CD4-positive, alpha-beta T cell treated with Interleukin-17A for 1 hour (primary cell): ENCODE measurements at regions not wholly inside any gene's neighbourhood (a gene's known extent, or its start where the extent isn't known, plus 50 kb on each side); places are given as distances from the start of the nearest gene placed in this dataset.

ENCODE experiments used
- DNase-seq: peaks from one replicate; pipeline ENCODE4 v3.0.0-alpha.2; 2020

DNA sequence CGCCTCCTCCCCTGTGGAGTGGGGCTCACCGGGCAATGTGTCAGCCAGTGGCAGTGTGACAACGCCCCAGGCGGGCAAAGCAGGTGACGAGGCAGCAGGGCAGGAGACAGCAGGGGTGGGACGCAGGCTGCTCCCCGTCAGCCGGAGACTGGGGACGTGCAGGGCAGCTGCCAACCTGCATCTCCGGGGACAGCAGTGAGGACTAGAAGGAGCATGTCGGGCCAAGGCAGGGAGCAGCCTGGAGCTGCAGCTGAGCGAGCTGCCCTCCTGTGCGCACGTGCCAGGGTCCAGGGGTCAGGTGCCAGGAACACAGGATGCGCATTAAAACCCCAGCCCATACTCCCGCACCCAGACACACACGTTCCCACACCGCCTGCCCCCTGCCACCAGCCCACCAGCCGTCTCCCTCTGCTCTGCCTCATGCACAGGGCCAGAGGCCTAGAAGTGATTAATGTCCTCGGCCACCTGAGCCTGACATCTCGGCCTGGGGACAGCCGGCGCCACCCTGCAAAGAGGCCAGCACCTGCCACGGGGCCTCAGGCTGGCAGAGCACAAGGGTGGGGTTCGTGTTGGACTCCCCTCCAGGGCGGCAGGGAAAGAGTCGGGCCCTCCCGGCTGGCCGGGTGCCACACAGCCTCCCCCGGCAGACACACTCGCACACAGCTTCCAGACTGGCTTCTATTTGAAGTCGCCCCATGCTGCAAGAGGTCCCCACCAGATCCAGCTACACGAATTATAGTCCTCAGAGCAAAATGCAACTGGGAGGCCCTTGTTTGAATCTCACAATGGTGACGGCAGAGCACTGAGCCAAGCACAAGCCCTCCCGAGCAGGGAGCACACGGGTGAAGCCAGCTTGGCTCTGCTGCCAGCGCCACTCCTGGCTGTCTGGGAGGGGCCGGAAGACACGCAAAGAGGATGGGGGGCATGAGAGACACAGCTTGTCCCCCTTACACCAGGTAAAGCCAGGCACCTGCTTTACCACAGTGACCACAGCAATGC, 90.4 kb downstream of the RBFOX3 start:
- no peak for DNase-seq

DNA sequence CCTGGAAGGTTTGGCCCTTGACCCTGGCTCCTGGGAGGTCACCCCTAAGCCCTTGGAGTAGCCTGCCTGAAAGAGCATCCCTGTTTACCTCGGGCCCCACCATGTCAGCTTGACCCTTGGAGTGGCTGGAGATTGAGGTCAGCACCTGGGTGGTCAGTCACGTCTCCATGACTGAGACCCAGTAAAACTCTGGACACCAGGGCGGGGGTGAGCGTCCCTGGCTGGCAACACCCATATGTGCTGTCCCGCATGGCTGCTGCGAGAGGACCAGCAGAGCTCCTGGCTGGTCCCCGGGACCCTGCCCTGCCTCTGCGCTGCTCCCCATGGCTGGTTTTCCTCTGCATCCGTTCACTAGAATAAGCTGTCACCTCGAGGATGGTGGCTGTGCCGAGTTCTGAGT, 91.2 kb downstream of the RBFOX3 start:
- DNase-seq = no peak

DNA sequence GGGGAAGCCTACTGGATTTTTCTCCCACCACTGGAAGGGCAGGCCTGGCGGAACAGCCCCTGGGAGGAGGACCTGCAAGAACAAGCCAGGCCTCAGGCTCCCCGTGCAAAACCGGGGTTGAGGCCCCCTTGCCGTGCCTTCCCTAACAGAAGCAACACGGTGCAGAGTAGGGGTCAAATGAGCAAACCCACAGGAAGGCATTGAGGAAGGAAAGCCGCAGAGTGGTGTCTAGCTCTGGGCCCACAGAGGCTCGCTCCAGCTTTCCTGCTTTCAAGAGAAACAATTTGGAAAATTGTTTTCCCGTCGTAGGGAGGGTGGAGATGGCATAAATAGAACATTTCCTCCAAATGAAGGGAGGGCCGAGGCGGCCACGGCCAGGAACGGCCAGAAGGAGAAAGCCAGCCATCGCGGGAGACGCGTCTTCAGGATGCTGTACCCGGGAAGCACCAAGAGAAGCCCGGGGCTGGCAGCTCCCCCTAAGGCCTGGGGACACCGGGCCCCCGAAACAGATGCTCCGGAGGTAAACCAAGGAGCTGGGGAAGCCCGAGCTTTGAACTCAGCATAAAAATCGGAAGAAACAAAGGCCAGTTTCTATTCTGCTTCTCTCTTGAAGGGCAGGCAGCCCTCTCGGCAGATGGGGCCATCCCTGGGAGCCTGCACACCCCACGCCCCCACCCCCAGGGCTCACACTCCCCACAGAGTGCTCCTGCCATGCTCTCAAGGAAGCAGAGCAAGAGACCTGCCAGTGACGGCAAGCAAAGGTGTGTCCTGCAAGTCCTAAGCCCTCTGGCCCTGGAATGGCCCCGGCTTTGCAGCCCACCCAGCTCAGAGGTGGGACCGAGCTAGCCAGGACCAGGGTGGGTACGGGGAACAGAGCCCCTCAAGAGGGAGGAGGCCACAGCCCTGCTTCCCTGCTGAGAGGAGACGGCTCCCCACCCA, 92.0 kb downstream of the RBFOX3 start:
- DNase-seq = no peak

DNA sequence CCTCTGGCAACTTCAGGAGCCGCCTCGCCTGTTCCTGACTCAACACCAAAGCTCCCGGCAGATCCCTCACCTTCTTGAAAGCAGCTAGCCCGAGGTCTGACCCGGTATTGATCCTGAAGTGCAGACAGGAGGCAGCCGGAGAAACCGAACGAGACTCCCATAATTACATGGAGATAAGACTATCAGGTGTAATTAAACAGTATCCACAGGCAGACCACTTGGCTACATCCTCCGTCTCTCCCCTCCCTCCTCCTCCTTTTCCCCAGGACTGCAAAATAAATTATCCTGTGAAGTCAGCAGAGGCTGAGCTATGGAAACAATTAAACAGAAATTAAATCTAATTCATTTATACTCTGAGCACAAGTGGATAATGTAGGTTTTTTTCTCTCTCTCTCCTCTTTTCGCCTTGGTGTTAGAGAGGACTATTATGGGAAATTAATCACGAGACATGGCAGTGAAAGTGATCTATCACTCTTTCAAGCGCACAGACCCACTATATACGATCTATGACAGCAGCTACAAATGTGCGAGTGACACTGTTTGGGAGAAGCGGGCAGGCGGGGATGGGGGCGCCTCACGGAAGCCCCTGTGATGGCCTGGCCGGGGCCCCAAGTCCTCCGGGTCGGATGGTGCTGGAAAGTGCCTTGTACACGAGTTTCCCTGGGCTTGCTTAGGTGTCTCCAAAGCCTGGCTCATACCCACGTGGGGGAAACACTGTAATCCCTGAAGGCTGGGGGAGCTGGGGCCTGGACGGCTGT, 92.8 kb downstream of the RBFOX3 start:
- no peak for DNase-seq

DNA sequence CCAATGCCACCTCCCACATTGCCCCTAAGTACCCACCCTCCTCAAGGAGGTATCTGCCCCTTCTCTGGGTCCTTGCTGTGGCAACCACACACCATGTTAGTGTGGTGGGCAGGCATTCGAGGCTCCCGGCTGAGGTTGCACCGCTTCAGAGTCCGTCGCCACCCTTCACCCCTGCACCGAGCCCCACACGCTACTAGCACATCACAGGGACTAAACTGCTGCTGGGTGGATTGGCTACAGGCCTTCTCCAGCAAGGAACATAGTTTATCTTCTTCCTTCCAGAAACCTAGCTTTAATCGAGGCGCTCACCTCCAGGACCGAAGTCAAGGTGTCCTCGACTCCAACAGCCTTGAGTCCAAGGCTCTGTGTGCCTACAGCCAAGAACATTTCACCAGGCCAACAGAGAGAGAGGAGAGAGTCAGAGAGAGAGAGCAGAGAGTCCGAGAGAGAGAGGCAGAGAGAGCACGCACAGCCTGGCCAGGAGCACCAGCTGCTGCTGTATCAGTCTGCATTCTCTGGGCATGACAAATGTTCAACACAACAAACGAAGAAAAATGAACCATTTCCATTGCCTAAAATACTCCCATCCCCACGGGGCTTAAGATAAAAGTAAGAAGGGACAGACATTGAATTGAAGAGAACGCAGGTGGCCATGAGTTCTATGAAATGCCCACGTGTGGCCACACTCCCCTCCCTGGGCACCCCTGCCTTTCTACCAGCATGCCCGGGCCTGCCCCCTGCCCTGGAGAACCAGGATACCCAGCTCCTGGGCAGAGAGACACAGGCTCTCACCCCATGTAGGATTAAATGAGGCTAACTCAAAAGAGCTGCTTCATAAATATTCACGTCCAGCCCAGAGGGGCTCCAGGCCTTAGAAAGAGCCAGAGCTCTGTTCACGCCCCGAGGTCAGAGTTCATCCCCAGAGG, 94.9 kb downstream of the RBFOX3 start:
- DNase-seq = no peak

DNA sequence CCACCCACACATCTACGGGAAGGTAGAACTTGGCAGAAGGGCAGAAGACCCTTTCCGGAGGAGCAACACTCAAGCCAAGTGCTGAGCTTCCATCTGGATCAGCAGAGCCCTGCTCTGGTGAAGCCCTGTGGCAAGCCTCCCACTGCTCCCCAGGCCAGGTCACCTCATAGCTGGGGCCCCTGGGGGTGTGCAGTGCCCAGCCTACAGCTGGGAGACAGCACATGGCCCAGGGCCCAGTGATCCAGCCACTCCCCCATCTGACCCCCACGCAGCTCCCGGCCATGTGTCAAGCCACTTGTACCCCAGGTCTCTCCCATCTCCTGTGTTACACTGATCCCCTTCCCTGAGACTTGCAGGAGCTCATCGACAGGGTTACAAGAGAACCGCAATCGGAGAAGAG, 95.7 kb downstream of the RBFOX3 start:
- no peak for DNase-seq

DNA sequence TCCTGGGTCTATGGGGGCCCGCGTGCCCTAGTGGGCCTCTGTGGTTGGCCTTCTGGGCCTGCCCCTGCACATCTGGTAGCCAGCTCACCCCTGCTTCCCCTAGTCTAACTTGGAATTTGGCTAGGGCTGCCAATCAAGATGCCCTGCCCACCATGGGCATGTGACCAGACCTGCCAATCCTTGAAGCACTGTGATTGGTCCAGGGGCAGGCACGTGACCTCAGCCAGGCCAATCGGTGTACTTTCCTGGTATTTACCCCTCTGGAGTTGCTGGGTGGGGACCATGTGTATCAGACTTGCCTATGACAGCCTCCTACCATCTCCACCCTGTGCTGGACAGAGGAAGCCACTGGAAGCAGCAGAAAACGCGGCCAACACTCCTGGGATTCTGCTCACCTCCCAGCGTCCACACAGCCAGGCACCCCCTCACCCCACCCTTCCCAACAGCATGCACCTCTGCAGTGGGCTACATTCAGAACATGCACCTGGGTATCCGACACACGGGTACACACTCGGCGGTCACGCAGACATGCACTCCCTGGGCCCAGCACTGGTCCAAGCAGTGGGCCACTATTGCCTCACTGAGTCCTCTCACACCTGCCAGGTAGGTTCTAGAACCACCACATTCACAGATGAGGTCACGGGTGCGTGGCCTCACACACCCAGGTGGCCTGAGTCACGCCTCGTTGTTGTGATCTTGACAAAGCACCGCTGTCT, 96.9 kb downstream of the RBFOX3 start:
- no peak for DNase-seq

DNA sequence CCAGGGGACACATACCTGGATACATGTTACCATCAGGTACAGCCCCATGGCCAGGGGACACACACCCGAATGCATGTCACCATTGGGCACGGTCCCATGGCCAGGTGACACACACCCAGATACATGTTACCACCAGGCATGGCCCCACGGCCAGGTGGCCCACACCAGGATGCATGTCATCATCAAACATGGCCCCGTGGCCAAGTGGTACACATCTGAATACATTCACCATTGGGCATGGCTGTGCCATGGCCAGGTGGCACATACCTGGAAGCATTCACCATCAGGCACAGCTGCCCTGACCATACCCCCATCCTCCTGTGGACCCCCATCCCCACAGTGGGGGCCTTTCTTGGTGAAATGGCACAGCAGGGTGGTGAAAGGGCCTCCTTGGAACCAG, 97.6 kb downstream of the RBFOX3 start:
- no peak for DNase-seq

DNA sequence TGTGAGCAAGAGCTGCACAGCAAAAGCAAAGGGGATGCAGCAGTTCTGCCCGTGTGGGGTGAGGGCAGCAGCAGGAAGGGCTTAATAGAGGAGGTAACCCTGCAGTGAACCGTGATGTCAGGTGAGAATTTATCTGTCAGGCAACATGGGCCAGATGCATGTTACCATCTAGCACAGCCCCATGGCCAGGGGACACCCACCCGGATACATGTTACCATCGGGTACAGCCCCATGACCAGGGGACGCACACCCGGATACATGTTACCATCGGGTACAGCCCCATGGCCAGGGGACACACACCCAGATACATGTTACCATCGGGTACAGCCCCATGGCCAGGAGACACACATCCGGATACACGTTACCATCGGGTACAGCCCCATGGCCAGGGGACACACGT, 99.4 kb downstream of the RBFOX3 start:
- no peak for DNase-seq

DNA sequence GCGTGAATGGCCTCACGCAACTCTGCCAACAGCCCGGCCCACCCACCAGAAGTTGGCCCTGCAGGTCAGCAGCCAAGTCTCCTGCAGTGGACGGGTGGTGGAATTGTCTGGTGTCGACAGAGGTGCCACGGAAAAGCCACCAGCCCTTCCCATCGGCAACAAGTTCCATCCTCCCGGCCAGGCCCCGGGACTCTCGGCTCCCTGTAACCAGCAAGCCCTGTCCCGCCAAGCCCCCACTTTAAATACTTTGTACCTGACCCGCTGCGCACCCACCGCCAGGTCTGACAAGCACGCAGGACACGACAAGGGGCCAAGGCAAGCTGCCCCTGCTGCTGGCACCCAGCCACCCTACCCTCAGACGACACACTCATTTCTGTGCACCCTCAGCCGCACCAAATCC, 100.8 kb downstream of the RBFOX3 start:
- no peak for DNase-seq

DNA sequence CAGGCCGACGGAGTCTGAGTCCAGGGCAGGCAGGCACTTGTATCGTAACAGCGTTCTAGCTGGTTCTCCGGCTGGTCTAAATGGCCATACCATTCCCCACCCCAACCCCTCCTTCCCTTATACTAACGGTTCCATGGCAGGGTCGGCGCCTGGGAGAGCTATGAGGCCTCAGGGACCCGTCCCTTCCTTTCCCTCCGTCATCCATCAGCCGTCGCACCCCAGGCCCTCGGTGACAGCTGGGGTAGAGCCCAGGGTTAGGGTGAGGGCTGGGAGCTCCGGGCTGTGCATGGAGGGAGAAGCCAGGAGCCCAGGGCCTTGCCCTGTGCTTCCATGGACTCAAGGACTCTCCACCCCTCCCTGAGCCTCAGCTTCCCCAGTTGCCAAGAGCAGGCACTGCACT, 101.4 kb downstream of the RBFOX3 start:
- no peak for DNase-seq

DNA sequence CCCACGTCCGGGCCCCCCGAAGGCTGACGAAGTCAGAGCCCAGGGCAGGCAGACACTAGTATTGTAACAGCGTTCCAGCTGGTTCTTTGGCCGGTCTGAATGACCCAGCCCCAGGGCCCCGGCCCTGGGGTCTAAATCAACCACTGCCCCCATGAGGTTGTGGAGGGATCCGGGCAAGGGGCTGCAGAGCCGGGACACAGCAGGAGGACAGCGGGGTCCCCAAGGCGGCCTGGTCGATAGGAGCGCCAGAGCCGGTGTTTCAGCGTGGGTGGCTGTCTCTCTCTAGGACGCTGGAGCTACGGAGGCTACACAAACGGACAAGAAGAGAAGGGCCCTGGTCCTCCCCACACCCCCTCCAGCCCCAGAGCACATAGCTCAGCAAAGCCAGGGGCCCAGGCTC, 101.8 kb downstream of the RBFOX3 start:
- no peak for DNase-seq

DNA sequence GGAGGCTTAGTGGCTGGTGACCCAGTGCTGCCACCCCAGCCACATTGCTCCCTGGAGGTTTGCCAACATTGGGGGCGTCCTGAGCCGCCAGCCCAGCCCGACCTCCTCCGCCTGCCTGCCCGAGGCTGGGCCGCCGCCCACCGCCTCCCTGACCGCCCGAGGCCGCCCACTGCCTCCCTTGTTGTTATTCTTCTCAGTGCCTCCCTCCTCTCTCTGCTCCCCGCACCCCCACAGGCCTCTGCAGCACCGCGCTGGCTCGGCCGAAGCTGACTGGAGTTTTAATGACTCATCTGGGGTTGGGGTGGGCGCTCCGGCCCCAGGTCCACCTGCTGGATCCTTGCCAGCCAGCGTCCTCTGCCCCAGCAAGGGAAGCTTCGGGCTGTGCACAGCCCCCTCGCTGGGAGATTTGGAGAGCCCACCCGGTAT, 102.5 kb downstream of the RBFOX3 start:
- DNase-seq = no peak

DNA sequence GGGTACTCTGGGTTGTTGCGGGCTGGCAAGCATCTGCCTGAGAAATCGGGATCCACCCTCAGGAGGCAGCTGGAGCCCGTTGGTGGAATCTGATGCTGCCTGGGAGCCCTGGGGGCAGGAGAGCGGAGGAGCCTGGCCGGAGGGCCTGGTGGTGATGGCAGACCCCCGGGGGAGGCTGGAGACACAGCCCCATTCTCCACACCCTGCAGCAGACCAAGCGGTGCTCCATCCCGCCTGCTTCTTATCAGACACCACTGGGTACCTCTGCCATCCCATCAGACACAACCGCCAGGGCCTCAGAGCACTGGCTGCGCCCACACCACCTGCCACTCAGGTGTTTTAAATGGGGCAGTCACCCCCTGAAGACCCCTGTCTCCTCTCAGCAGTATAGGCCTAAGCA, 103.9 kb downstream of the RBFOX3 start:
- DNase-seq = no peak

DNA sequence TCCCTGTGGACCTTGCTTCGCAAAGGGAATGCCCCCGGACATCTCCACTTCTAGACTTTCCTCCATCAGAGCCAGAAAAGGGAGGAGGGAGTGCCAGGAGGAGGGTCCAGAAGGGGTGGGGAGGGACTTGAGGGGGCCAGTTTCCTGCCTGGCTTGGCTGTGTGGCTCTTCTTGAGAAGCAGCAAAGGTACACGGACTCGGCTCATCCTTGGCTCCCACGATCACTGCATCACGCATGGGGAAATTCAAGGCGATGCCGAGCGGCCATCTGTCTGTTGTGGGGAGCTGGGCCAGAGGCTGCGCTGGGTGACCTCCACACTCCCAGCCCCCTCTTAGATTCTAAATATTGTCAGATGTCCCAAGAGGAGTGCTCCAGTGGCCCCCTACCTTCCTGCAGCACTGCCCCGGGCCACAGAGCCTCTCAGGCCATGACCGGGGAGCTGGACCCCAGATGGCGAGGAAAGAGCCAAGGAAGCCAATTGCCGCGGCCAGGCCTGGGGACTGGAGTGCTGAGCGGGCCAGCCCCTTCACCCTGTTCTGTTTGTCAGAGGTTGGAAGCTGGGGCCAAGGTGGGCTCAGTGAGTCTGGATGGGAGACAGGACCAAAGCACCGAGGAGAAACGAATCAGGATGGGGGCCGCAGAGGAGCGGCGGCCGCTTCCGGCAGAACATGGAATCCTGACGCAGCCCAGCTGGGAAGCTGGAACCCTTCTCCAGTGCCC, 104.5 kb downstream of the RBFOX3 start:
- DNase-seq = no peak

DNA sequence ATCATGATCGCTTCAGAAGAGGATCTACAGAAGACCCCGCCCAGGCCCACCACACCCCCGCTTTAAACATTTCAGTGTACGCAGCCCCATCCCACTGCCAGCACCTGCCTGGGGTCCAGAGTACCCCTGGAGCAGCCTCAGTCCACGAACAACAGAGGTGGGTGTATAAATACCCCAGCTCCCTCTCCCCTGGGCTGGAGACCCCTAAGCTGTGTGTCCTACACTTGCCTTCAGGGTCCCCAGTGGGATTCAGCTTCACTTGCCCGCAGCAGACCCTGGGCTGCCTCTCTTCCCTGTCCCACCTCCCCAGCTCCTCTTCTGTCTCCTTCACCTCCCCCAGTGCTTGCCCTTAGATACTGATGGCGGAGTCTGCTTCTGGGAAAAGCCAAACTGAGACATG, 105.7 kb downstream of the RBFOX3 start:
- no peak for DNase-seq

DNA sequence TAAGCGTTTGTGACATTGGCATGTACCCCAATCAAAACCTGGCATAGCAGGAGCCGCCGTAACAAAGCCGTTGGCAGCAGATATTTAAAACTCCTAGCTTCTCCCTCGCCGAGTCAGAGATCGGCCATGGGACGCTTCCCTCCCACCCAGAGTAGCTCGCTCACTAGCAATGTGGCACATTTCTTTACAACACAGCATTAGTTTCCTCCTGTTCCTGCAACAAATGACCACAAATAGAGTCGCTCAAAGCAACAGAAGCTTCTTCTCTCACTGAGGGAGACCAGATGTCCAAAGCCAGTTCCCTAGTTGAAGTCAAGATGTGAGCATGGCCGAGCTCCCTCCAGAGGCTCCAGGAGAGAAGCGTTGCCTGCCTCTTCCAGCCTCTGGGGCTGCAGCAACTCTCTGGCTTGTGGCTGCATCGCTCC, 106.7 kb downstream of the RBFOX3 start:
- no peak for DNase-seq

DNA sequence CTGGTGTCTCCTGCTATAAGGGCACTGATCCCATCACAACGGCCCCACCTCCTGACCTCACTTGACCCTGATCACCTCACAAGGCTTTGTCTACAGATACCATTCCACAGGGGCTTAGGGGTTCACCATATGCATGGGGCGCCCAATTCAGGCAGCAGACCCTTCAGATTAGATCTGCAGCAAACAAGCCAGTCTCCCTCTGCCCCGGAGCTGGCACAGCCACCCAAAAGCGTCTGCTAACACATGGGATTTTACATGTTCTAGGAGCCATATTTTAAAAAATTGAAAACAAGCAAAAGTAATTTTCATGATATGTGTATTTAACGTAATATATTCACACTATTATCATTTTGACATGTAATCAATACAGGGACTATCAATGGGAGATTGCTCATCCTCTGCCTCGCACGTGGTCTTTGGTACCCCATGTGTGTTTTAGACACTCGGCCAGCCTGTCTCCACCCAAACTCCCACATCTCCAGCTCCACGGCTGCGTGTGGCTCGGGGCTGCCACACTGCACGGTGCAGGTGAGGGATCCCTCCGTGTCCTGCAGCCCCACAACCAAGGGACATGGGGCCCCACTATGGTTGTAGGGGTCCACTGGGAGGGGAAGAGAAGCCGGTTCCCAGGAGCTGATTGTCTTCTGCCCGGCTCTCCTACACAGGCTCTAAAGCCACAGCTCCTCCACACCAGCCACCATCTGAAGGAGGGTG, 107.6 kb downstream of the RBFOX3 start:
- no peak for DNase-seq

DNA sequence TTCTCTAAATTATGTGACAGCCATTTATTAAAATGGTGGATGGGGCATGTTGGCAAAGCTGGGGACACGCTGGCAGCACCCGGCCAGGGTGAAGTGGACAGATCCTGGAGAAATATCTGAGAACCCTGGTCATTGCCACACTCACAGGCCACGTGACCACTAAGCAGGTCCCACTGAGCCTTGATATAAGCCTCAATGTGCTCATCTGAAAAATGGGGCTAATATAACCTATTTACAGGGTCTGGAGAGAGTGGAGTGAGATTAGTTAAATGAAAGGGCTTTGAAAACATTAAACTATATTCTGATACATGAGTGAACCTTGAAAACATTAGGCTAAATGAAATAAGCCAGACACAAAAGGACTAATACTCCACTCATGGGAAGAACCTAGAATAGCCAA, 108.9 kb downstream of the RBFOX3 start:
- DNase-seq = no peak
